Eye (tissue), 1 donor: ENCODE measurements at regions not wholly inside any gene's neighbourhood (a gene's known extent, or its start where the extent isn't known, plus 50 kb on each side); places are given as distances from the start of the nearest gene placed in this dataset.
"Not testable (repeated sequence)": the region's sequence is repeated elsewhere in the genome, so short reads cannot be mapped to it uniquely, and the experiment has no call there.

Experiments used
- DNase-seq: peaks from one replicate; pipeline ENCODE4 v3.0.0-alpha.2; 2015

GRCh38 chr4:164239976-164240375 is 514.0 kb upstream of the SMIM31 start:
- DNase-seq: no peak

- DNase-seq: no peak
These were observed 502.7 kb upstream of the SMIM31 start for GRCh38 chr4:164251257-164251656.

GRCh38 chr4:164252286-164252685 is 501.6 kb upstream of the SMIM31 start:
- DNase-seq: no peak

GRCh38 chr4:164261831-164262230 is 492.1 kb upstream of the SMIM31 start:
- DNase-seq: no peak

DNA sequence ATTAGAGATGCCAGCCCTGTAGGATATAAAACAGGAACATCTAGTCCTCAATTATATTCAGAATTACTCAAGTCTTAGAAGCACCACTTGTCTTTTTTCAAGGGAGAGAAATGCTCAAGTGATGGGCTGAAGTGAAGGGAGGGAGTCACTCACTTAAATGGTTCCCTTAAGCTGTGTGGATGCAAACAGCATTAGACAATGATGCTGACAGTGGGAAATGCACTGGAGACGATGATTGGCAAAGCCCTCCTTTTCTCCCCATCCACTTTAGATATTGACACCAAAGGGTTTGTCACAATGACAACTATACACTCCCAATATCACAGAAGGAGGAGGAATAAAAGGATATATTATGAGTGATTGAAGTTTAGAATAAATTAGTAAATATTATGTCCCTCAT is 491.4 kb upstream of the SMIM31 start:
- DNase-seq: not testable (repeated sequence)

GRCh38 chr4:164277414-164277813 is 476.5 kb upstream of the SMIM31 start:
- DNase-seq: not testable (repeated sequence)

DNA sequence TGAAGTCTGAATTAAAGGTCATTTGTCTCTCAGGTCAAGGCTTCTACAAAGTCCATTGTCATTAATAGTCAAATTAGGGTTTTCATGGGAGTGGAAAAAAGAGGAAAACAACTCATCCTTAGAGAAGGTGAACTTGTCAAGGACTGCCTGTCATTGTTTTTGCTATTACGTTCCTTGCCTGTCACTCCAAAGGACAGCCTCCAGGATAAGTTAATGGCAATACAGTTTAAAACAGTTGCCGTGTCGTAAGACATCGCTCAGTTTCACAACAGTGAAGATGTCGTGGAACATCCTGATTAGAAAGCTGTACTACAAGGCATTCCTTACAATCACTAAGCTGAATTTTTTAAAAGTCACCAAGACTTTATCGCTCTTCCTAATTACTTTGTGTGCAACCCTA is 466.8 kb upstream of the SMIM31 start:
- DNase-seq: no peak

- DNase-seq: no peak
These were observed 465.4 kb upstream of the SMIM31 start for GRCh38 chr4:164288578-164288977.

DNA sequence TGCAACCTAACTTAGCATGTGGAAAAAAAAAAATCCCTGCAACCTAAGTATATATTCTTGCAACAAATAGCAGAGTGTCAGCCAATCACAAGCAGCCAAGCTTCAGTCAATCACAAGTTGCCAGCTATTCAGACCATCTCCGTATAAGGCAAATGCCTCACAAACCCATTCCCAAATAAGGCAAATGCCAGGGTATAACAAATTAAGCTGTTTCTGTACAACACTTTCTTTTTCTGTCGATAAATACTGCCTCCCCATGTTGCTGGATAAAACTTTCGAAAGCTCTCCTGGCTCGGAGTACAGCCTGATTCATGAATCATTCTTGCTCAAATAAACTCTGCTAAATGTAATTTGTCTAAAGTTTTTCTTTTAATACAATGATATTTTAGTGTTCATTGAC is 460.7 kb upstream of the SMIM31 start:
- DNase-seq: no peak

DNA sequence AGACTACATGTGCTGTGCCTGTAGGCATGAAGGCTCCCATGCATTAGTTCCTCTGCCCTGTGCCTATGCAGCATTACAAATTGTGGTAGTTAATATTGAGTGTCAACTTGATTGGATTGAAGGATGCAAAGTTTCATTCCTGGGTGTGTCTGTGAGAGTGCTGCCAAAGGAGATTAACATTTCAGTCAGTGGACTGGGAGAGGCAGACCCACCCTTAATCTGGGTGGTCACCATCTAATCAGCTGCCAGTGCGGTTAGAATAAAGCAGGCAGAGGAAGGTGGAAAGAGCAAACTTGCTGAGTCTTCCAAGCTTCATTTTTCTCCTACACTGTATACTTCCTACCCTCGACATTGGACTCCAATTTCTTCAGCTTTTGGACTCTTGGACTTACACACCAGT is 460.2 kb upstream of the SMIM31 start:
- DNase-seq: no peak

DNA sequence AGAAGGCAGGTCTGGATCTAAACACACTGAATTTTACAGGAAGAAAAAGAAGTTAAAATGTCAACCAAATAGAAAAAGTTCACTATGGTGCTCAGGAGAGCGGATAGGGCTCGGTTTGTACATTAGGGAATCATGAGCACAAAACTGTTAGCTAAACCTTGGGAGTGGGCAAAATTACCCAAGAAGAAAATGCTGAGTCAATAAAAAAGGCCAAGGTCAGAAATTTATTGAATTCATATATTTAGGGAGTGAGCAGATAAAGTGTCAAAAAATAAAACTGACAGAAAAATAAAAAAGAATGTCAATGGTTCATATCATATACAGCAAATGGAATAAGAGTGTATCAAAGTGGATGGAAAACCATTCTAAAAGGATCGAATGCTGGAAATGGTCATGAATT is 452.5 kb upstream of the SMIM31 start:
- no peak for DNase-seq

GRCh38 chr4:164304101-164304639 is 449.8 kb upstream of the SMIM31 start:
- no peak for DNase-seq

GRCh38 chr4:164304861-164305260 is 449.1 kb upstream of the SMIM31 start:
- DNase-seq: no peak

GRCh38 chr4:164307262-164307661 is 446.7 kb upstream of the SMIM31 start:
- no peak for DNase-seq

GRCh38 chr4:164312671-164313070 is 441.3 kb upstream of the SMIM31 start:
- DNase-seq: no peak

GRCh38 chr4:164313853-164314252 is 440.1 kb upstream of the SMIM31 start:
- no peak for DNase-seq

GRCh38 chr4:164318350-164318749 is 435.6 kb upstream of the SMIM31 start:
- no peak for DNase-seq

DNA sequence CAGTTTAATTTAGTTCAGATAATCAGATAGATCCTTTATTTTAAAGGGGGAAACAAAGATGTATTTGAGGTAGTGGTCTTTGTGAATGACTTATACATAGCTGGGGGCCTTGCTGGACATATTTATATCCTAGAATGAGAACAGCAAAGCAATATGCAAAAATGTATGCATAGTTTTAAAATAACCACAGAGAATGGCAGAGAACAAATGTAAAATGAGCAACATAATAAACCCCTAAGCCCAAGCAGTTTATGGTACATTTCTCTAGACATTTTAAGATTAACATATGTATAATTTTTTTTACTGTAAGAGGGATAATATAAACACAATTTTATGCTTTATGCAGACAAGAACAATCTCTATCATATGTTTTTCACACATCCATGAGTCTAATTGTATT is 434.2 kb upstream of the SMIM31 start:
- DNase-seq: no peak

GRCh38 chr4:164320847-164321246 is 433.1 kb upstream of the SMIM31 start:
- no peak for DNase-seq

DNA sequence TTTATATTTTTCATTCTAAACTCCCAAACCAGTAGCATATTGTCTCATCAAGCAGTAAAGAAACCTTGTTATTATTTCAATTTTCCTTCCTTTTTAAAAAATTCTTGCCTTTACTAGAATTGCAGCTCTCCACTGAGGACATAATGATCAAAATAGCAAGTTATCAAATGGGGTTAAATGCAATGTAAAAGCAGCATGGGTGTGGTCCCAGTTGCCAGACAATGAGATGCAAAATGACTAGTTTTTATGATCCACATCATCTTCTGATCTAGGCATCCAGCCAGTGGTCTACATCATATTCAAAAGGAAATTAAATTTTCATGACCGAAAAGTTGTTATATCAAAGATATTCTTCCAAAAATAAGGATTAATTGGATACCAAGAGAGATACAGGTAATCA is 427.9 kb upstream of the SMIM31 start:
- DNase-seq: no peak

DNA sequence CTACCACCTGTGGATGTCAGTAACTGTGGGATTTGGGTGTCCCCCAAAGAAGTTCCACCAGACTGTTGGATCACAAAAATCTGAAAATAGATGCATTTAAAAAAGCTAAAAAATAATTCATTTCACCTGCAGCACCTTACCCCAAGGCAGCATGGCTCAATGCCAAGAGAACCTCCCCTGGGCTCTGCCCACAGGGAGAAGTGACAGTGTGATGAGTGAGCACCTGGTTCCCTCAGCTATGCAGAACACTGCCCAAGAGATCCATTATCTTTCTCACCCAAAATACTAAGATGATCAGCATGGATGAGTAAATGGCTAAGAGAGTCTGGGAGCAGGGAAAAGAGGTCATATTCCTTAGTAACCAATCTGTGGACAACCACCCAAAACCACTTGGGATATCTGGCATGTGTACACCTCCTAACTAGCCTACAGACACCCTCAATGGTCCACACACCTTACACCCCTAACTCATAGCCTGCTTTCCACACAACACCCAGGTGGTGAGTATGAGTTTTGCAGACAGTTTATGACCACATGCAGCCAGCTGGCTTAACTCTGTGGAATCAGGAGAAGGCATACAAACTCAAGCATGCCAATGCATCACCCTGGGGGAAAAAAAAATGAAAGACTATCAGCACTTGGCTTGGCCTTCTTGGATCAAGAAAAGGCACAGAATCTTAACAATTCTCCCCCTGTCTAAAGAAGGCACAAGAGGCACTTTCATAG is 416.5 kb upstream of the SMIM31 start:
- DNase-seq: no peak

- no peak for DNase-seq
These were observed 410.4 kb upstream of the SMIM31 start for GRCh38 chr4:164343472-164343976.

DNA sequence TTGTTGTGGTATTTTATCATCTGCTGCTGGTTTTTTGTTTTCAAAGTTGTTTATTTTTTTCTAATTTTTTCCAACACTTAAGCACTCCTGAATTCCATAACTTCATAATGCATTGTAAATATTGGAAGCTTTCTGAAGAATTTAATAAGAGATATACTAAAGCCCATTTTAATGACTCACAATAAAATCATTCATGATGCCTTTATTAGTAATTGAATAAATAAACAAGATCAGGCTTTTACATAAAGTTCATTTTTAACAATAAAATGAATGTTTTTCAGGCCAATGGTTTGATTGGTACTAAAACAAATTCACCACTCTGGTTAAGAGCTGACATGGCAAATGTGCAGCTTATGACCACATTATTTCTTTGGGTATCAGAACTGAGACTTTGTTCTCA is 408.2 kb upstream of the SMIM31 start:
- DNase-seq: no peak

- no peak for DNase-seq
These were observed 403.9 kb upstream of the SMIM31 start for GRCh38 chr4:164350061-164350460.

- DNase-seq: not testable (repeated sequence)
These were observed 403.2 kb upstream of the SMIM31 start for GRCh38 chr4:164350716-164351115.
